UCSD-AML1 (cell line): ENCODE measurements at regions not wholly inside any gene's neighbourhood (a gene's known extent, or its start where the extent isn't known, plus 50 kb on each side); places are given as distances from the start of the nearest gene placed in this dataset.
"Not testable (repeated sequence)": the region's sequence is repeated elsewhere in the genome, so short reads cannot be mapped to it uniquely, and the experiment has no call there.

Experiments used
- DNase-seq: peaks from one replicate; lab custom pipeline; 2025; ENCODE audit not compliant: unreplicated experiment; lab: John Stamatoyannopoulos, UW

GRCh38 chr3:8400911-8401310, 100.7 kb upstream of the LMCD1 start:
- no peak for DNase-seq

GRCh38 chr3:8403996-8404395, 97.6 kb upstream of the LMCD1 start:
- no peak for DNase-seq

GRCh38 chr3:8405144-8405543, 96.5 kb upstream of the LMCD1 start:
- no peak for DNase-seq

GRCh38 chr3:8406479-8406878, 95.1 kb upstream of the LMCD1 start:
- DNase-seq = no peak

- no peak for DNase-seq
Observed at GRCh38 chr3:8413337-8413926, 88.2 kb upstream of the LMCD1 start.

- DNase-seq = peak; percentile 12
Observed at GRCh38 chr3:8416965-8417364, 84.7 kb upstream of the LMCD1 start.

- DNase-seq = no peak
Observed at GRCh38 chr3:8420612-8421011, 81.0 kb upstream of the LMCD1 start.

GRCh38 chr3:8421267-8421666, 80.4 kb upstream of the LMCD1 start:
- DNase-seq = peak; percentile 13

GRCh38 chr3:8421711-8422110, 79.9 kb upstream of the LMCD1 start:
- DNase-seq = no peak

- no peak for DNase-seq
Observed at GRCh38 chr3:8423307-8423706, 78.3 kb upstream of the LMCD1 start.

- DNase-seq = no peak
Observed at GRCh38 chr3:8424281-8424680, 77.3 kb upstream of the LMCD1 start.

GRCh38 chr3:8436661-8437287, 64.8 kb upstream of the LMCD1 start:
- DNase-seq = no peak

GRCh38 chr3:8438507-8439079, 63.0 kb upstream of the LMCD1 start:
- no peak for DNase-seq

GRCh38 chr3:8440142-8440541, 61.5 kb upstream of the LMCD1 start:
- not testable (repeated sequence) for DNase-seq

GRCh38 chr3:8441969-8442559, 59.6 kb upstream of the LMCD1 start:
- DNase-seq = peak; percentile 13

GRCh38 chr3:8442993-8443650, 58.5 kb upstream of the LMCD1 start:
- no peak for DNase-seq

GRCh38 chr3:8443829-8444791, 57.5 kb upstream of the LMCD1 start:
- peak; percentile 54 for DNase-seq

- no peak for DNase-seq
Observed at GRCh38 chr3:8444883-8445282, 56.7 kb upstream of the LMCD1 start.

GRCh38 chr3:8445861-8446260, 55.8 kb upstream of the LMCD1 start:
- DNase-seq = no peak

- DNase-seq = no peak
Observed at GRCh38 chr3:8446845-8447244, 54.8 kb upstream of the LMCD1 start.

- DNase-seq = no peak
Observed at GRCh38 chr3:8450618-8451017, 51.0 kb upstream of the LMCD1 start.
